ENCODE measurements at regions not wholly inside any gene's neighbourhood (a gene's known extent, or its start where the extent isn't known, plus 50 kb on each side); places are given as distances from the start of the nearest gene placed in this dataset.

DNA sequence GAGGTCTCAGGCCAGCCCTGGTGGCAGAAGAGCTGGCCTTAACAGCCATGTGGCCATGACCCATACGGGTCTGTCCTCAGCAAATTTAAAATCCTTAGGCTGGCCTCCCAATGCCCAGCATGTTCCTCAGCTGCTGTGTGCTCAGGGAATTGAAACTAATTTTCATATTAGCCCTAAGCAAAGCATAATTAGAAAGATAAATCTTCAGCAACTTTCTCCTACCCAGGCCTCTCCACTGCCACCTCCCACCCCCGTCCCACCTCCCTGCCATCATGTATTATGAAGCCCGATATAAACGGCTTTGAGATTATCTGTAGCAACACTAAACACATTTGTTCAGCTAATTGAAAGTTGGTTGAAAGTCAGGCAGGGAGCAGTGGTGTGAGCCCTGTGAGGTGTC, 178.8 kb upstream of the NTM start:
- TF ChIP-seq, protein P1, sequence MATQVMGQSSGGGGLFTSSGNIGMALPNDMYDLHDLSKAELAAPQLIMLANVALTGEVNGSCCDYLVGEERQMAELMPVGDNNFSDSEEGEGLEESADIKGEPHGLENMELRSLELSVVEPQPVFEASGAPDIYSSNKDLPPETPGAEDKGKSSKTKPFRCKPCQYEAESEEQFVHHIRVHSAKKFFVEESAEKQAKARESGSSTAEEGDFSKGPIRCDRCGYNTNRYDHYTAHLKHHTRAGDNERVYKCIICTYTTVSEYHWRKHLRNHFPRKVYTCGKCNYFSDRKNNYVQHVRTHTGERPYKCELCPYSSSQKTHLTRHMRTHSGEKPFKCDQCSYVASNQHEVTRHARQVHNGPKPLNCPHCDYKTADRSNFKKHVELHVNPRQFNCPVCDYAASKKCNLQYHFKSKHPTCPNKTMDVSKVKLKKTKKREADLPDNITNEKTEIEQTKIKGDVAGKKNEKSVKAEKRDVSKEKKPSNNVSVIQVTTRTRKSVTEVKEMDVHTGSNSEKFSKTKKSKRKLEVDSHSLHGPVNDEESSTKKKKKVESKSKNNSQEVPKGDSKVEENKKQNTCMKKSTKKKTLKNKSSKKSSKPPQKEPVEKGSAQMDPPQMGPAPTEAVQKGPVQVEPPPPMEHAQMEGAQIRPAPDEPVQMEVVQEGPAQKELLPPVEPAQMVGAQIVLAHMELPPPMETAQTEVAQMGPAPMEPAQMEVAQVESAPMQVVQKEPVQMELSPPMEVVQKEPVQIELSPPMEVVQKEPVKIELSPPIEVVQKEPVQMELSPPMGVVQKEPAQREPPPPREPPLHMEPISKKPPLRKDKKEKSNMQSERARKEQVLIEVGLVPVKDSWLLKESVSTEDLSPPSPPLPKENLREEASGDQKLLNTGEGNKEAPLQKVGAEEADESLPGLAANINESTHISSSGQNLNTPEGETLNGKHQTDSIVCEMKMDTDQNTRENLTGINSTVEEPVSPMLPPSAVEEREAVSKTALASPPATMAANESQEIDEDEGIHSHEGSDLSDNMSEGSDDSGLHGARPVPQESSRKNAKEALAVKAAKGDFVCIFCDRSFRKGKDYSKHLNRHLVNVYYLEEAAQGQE (IDR thresholded peaks at IDR 0.05; ENCODE audit: insufficient read depth in 1 of 2, low read depth in 2 of 2, low read length in 1 of 2), result no peak
- TF ChIP-seq, protein P2, sequence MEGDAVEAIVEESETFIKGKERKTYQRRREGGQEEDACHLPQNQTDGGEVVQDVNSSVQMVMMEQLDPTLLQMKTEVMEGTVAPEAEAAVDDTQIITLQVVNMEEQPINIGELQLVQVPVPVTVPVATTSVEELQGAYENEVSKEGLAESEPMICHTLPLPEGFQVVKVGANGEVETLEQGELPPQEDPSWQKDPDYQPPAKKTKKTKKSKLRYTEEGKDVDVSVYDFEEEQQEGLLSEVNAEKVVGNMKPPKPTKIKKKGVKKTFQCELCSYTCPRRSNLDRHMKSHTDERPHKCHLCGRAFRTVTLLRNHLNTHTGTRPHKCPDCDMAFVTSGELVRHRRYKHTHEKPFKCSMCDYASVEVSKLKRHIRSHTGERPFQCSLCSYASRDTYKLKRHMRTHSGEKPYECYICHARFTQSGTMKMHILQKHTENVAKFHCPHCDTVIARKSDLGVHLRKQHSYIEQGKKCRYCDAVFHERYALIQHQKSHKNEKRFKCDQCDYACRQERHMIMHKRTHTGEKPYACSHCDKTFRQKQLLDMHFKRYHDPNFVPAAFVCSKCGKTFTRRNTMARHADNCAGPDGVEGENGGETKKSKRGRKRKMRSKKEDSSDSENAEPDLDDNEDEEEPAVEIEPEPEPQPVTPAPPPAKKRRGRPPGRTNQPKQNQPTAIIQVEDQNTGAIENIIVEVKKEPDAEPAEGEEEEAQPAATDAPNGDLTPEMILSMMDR (IDR thresholded peaks at IDR 0.05), result no peak
- Histone ChIP-seq H3K9me3 (ENCODE audit: control insufficient read depth, insufficient read depth, low read depth, low read length) (no peaks in the 10 kb centered on the region), H3K27me3 (ENCODE audit: control insufficient read depth, insufficient read depth, low read length) (peaks cover 24% of the 10 kb centered on the region), H3K4me3 (ENCODE audit: low read depth in 2 of 2, low read length in 2 of 2) (no peak overlapping the region), H3K27ac (ENCODE audit: low read length) (no peak overlapping the region), H3K36me3 (ENCODE audit: control insufficient read depth, insufficient read depth, low read length) (no peaks in the 10 kb centered on the region; the same call in 1 of the 2 replicates), H3K4me1 (ENCODE audit: control insufficient read depth, insufficient read depth, low read length) (no peaks in the 10 kb centered on the region)
- POLR2A ChIA-PET, result no interaction called here
- in situ Hi-C loops (cut with HindIII; ENCODE audit: low pct_unique_long_range_greater_than_20kb, low sequenced_read_pairs) (no loop called here), intact Hi-C loops (cut with micrococcal nuclease; ENCODE audit: unreplicated experiment) (no loop called here)
- CTCF ChIA-PET, result no interaction called here
- no peak for DNase-seq (ENCODE audit: low read depth, low spot score)
- no TSS peak for BruUV-seq (replicated peaks)
- ATAC-seq, result no peak

DNA sequence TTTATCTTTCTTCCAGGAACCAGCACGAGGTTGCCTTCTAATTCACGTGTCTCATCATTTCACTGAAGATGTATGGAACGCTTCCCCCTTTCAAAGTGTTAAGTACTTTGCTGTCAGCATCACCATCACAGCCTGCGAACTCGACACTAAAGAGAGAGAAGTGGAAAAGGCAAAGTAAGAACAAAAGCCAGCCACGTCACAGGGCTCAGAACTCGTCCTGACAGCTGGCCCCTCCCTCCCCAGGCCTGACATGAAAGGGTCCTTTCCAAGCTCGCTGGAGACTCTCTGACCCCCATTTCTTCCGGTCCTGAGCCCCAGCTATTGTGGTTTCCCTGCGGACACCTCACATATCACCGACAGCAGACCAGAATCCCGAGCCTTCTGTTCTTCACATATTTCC, 177.8 kb upstream of the NTM start:
- intact Hi-C loops (cut with micrococcal nuclease; ENCODE audit: unreplicated experiment) (no loop called here), in situ Hi-C loops (cut with HindIII; ENCODE audit: low pct_unique_long_range_greater_than_20kb, low sequenced_read_pairs) (no loop called here)
- no peak overlapping the region for H3K27ac ChIP-seq (ENCODE audit: low read length)
- no peak for DNase-seq (ENCODE audit: low read depth, low spot score)
- H3K36me3 ChIP-seq (ENCODE audit: control insufficient read depth, insufficient read depth, low read length), result no peaks in the 10 kb centered on the region; the same call in 1 of the 2 replicates
- H3K4me1 ChIP-seq (ENCODE audit: control insufficient read depth, insufficient read depth, low read length), result no peaks in the 10 kb centered on the region
- no peak overlapping the region for H3K4me3 ChIP-seq (ENCODE audit: low read depth in 2 of 2, low read length in 2 of 2)
- no peaks in the 10 kb centered on the region for H3K9me3 ChIP-seq (ENCODE audit: control insufficient read depth, insufficient read depth, low read depth, low read length)
- TF ChIP-seq, protein P2 (IDR thresholded peaks at IDR 0.05), result no peak
- no peak for TF ChIP-seq TCF7L2 (IDR thresholded peaks at IDR 0.05; ENCODE audit: low read depth, low read length)
- no peak for TF ChIP-seq POLR2AphosphoS5 (IDR thresholded peaks at IDR 0.05; ENCODE audit: low read depth, low read length)
- TF ChIP-seq, protein P1 (IDR thresholded peaks at IDR 0.05; ENCODE audit: insufficient read depth in 1 of 2, low read depth in 2 of 2, low read length in 1 of 2), result no peak
- no peak for TF ChIP-seq SIN3A (IDR thresholded peaks at IDR 0.05; ENCODE audit: borderline replicate concordance, insufficient read depth, low read depth, low read length)
- POLR2A ChIA-PET, result no interaction called here
- no TSS peak for BruUV-seq (replicated peaks)
- ATAC-seq, result no peak
- CTCF ChIA-PET, result no interaction called here
- H3K27me3 ChIP-seq (ENCODE audit: control insufficient read depth, insufficient read depth, low read length), result peaks cover 24% of the 10 kb centered on the region
